HEK293 (cell line): ENCODE measurements at regions not wholly inside any gene's neighbourhood (a gene's known extent, or its start where the extent isn't known, plus 50 kb on each side); places are given as distances from the start of the nearest gene placed in this dataset.

ENCODE experiments used
- CTCF ChIA-PET: fragments of 350-600 bp; formaldehyde crosslinking; extraction: SDS; loops from one replicate; lab custom pipeline; 2021; ENCODE audit warnings: antibody characterized with exemption; lab: Yijun Ruan, JAX
- POLR2A ChIA-PET: fragments of 300-600 bp; formaldehyde crosslinking; extraction: SDS; loops from one replicate; lab custom pipeline; 2020; ENCODE audit warnings: antibody characterized with exemption, inconsistent platforms; lab: Yijun Ruan, JAX
- H3K27ac ChIP-seq: fragments of 200-500 bp; sonication (Bioruptor generic); 2 replicates; pipeline ENCODE4 v1.5.1; 2014; ENCODE audit warnings: low read depth, low read length, control low read depth, inconsistent platforms; ENCODE audit errors: extremely low read depth
- H3K36me3 ChIP-seq, 2 experiments: fragments of 200-500 bp in 1 of 2; sonication (Bioruptor generic) in 1 of 2; 1 replicate in 1 of 2; 2 replicates in 1 of 2; pipeline ENCODE4 v1.5.1; 2014 to 2017; ENCODE audit warnings: inconsistent platforms in 2 of 2, low read length in 2 of 2; ENCODE audit not compliant: control insufficient read depth in 2 of 2, insufficient read depth in 1 of 2
- H3K4me1 ChIP-seq: fragments of 200-500 bp; sonication (Bioruptor generic); 2 replicates; pipeline ENCODE4 v1.5.1; 2014; ENCODE audit warnings: mild to moderate bottlenecking, low read length, inconsistent platforms; ENCODE audit not compliant: control insufficient read depth, insufficient read depth
- H3K4me3 ChIP-seq: 2 replicates; pipeline ENCODE4 v1.5.1; 2011; ENCODE audit warnings: low read depth, mild to moderate bottlenecking, control low read depth, low read length, moderate library complexity
- H3K9me3 ChIP-seq: fragments of 200-500 bp; sonication (Bioruptor generic); 2 replicates; pipeline ENCODE4 v1.5.1; 2014; ENCODE audit warnings: low read depth, low read length, inconsistent platforms; ENCODE audit not compliant: control insufficient read depth, insufficient read depth
- BCL11B ChIP-seq: fragments of 450-650 bp; formaldehyde crosslinking; IDR thresholded peaks from 2 replicates; pipeline ENCODE4 v1.5.1; 2016; ENCODE audit warnings: low read depth, missing biosample characterization, missing genetic modification characterization
- GLI2 ChIP-seq: fragments of 450-650 bp; formaldehyde crosslinking; IDR thresholded peaks from 2 replicates; pipeline ENCODE4; 2017; ENCODE audit warnings: missing biosample characterization, missing genetic modification characterization, low read depth, borderline replicate concordance
- HOXD13 ChIP-seq: sonication (generic); formaldehyde crosslinking; IDR thresholded peaks from 2 replicates; pipeline ENCODE4 v1.8.0; 2022; ENCODE audit warnings: missing genetic modification reagents, borderline replicate concordance
- INSM2 ChIP-seq: fragments of 450-650 bp; formaldehyde crosslinking; IDR thresholded peaks from 2 replicates; pipeline ENCODE4 v1.5.1; 2016; ENCODE audit warnings: missing biosample characterization, missing genetic modification characterization
- KLF7 ChIP-seq: fragments of 450-650 bp; formaldehyde crosslinking; IDR thresholded peaks from 2 replicates; pipeline ENCODE4 v1.5.1; 2016; ENCODE audit warnings: missing biosample characterization, missing genetic modification characterization, borderline replicate concordance
- MEIS1 ChIP-seq: sonication (generic); formaldehyde crosslinking; IDR thresholded peaks from 2 replicates; pipeline ENCODE4 v1.8.1; 2022; ENCODE audit warnings: missing genetic modification reagents, mild to moderate bottlenecking, borderline replicate concordance
- WT1 ChIP-seq: fragments of 450-650 bp; formaldehyde crosslinking; IDR thresholded peaks from 2 replicates; pipeline ENCODE4 v1.5.1; 2016; ENCODE audit warnings: missing biosample characterization, missing genetic modification characterization
- YY2 ChIP-seq: fragments of 450-650 bp; formaldehyde crosslinking; IDR thresholded peaks from 2 replicates; pipeline ENCODE4 v1.5.1; 2016; ENCODE audit warnings: missing biosample characterization, missing genetic modification characterization
- ZBTB10 ChIP-seq: fragments of 450-650 bp; formaldehyde crosslinking; IDR thresholded peaks from 2 replicates; pipeline ENCODE4 v1.5.1; 2016; ENCODE audit warnings: missing biosample characterization, missing genetic modification characterization
- ZBTB11 ChIP-seq: fragments of 450-650 bp; formaldehyde crosslinking; conservative IDR thresholded peaks from 2 replicates; pipeline ENCODE4 v1.5.1; 2016; ENCODE audit warnings: low read depth, missing biosample characterization, missing genetic modification characterization
- ZBTB20 ChIP-seq: fragments of 450-650 bp; formaldehyde crosslinking; IDR thresholded peaks from 2 replicates; pipeline ENCODE4 v1.5.1; 2016; ENCODE audit warnings: missing biosample characterization, missing genetic modification characterization
- ZBTB6 ChIP-seq: fragments of 450-650 bp; formaldehyde crosslinking; IDR thresholded peaks from 2 replicates; pipeline ENCODE4 v1.5.1; 2017; ENCODE audit warnings: missing biosample characterization, missing genetic modification characterization
- ZNF114 ChIP-seq: fragments of 450-650 bp; formaldehyde crosslinking; IDR thresholded peaks from 2 replicates; pipeline ENCODE4 v1.5.0; 2017; ENCODE audit warnings: missing biosample characterization, missing genetic modification characterization
- ZNF211 ChIP-seq: fragments of 450-650 bp; formaldehyde crosslinking; IDR thresholded peaks from 2 replicates; pipeline ENCODE4 v1.5.1; 2016; ENCODE audit warnings: low read depth, missing biosample characterization, missing genetic modification characterization
- ZNF266 ChIP-seq: fragments of 450-650 bp; formaldehyde crosslinking; IDR thresholded peaks from 2 replicates; pipeline ENCODE4 v1.5.1; 2016; ENCODE audit warnings: missing biosample characterization, missing genetic modification characterization, low read depth
- ZNF350 ChIP-seq: fragments of 450-650 bp; formaldehyde crosslinking; IDR thresholded peaks from 2 replicates; pipeline ENCODE4 v1.5.0; 2017; ENCODE audit warnings: missing biosample characterization, mild to moderate bottlenecking, missing genetic modification characterization
- ZNF404 ChIP-seq: fragments of 450-650 bp; formaldehyde crosslinking; IDR thresholded peaks from 2 replicates; pipeline ENCODE4 v1.5.1; 2017; ENCODE audit warnings: missing biosample characterization, missing genetic modification characterization
- ZNF433 ChIP-seq: fragments of 450-650 bp; formaldehyde crosslinking; IDR thresholded peaks from 2 replicates; pipeline ENCODE4 v1.5.1; 2016; ENCODE audit warnings: missing biosample characterization, missing genetic modification characterization, low read depth
- ZNF530 ChIP-seq: fragments of 450-650 bp; formaldehyde crosslinking; IDR thresholded peaks from 2 replicates; pipeline ENCODE4 v1.5.1; 2016; ENCODE audit warnings: low read depth, missing biosample characterization, missing genetic modification characterization
- ZNF600 ChIP-seq: fragments of 450-650 bp; formaldehyde crosslinking; IDR thresholded peaks from 2 replicates; pipeline ENCODE4 v1.5.1; 2016; ENCODE audit warnings: missing biosample characterization, missing genetic modification characterization
- ZNF629 ChIP-seq: fragments of 450-650 bp; formaldehyde crosslinking; IDR thresholded peaks from 2 replicates; pipeline ENCODE4 v1.5.1; 2017; ENCODE audit warnings: missing biosample characterization, missing genetic modification characterization
- ZNF664 ChIP-seq: fragments of 450-650 bp; formaldehyde crosslinking; IDR thresholded peaks from 2 replicates; pipeline ENCODE4 v1.5.1; 2016; ENCODE audit warnings: missing biosample characterization, missing genetic modification characterization

- no peaks in the 10 kb centered on the region for H3K9me3 ChIP-seq
- no peak for TF ChIP-seq ZBTB11 (tag by site-specific recombination)
- CTCF ChIA-PET = no interaction called here
- H3K4me3 ChIP-seq = no peak overlapping the region
- no peaks in the 10 kb centered on the region for H3K36me3 ChIP-seq
- H3K27ac ChIP-seq = no peak overlapping the region
- POLR2A ChIA-PET = no interaction called here
- H3K4me1 ChIP-seq = no peaks in the 10 kb centered on the region
Measured at GRCh38 chr1:157231846-157232525, 93.8 kb upstream of the ETV3 start.

- no peaks in the 10 kb centered on the region for H3K4me1 ChIP-seq
- no peaks in the 10 kb centered on the region for H3K9me3 ChIP-seq
- ChIA-PET CTCF (no interaction called here), POLR2A (no interaction called here)
- H3K27ac ChIP-seq = no peak overlapping the region
- no peak overlapping the region for H3K4me3 ChIP-seq
- TF ChIP-seq HOXD13 (CRISPR knock-in tag) (no peak), ZBTB10 (tag by site-specific recombination) (no peak), KLF7 (tag by site-specific recombination) (no peak), ZBTB20 (tag by site-specific recombination) (no peak), ZNF664 (tag by site-specific recombination) (no peak), YY2 (tag by site-specific recombination) (no peak), INSM2 (no peak), ZNF530 (tag by site-specific recombination) (no peak), BCL11B (no peak), ZNF600 (tag by site-specific recombination) (no peak), ZNF350 (tag by site-specific recombination) (no peak), ZNF629 (no peak), ZNF433 (tag by site-specific recombination) (no peak)
- no peaks in the 10 kb centered on the region for H3K36me3 ChIP-seq
Measured at GRCh38 chr1:157230500-157230899, 92.3 kb upstream of the ETV3 start.

GRCh38 chr1:157227700-157228099 is 89.5 kb upstream of the ETV3 start:
- Histone ChIP-seq H3K36me3 (no peaks in the 10 kb centered on the region), H3K4me1 (no peaks in the 10 kb centered on the region), H3K27ac (no peak overlapping the region), H3K9me3 (no peaks in the 10 kb centered on the region), H3K4me3 (no peak overlapping the region)
- CTCF ChIA-PET = no interaction called here
- POLR2A ChIA-PET = no interaction called here
- TF ChIP-seq MEIS1 (CRISPR knock-in tag) = no peak
- TF ChIP-seq ZNF211 (tag by site-specific recombination) = no peak
- no peak for TF ChIP-seq ZNF266 (tag by site-specific recombination)
- TF ChIP-seq WT1 (tag by site-specific recombination) = no peak
- no peak for TF ChIP-seq ZBTB6 (tag by site-specific recombination)
- TF ChIP-seq ZNF114 (tag by site-specific recombination) = no peak
- no peak for TF ChIP-seq GLI2
- no peak for TF ChIP-seq ZNF629
- no peak for TF ChIP-seq ZNF404 (tag by site-specific recombination)
